Choroid plexus epithelial cell (primary cell): ENCODE measurements at regions not wholly inside any gene's neighbourhood (a gene's known extent, or its start where the extent isn't known, plus 50 kb on each side); places are given as distances from the start of the nearest gene placed in this dataset.
"Not testable (repeated sequence)": the region's sequence is repeated elsewhere in the genome, so short reads cannot be mapped to it uniquely, and the experiment has no call there.

Experiments used
- DNase-seq: peaks from one replicate; pipeline ENCODE4 v3.0.0-alpha.2; 2010; ENCODE audit warnings: low read depth
- H3K4me3 ChIP-seq: 2 replicates; pipeline ENCODE4 v1.5.1; 2011; ENCODE audit warnings: low read depth, mild to moderate bottlenecking, control low read depth, low read length, moderate library complexity
- CTCF ChIP-seq: conservative IDR thresholded peaks from 2 replicates; pipeline ENCODE4 v1.5.1; 2011; ENCODE audit warnings: low read depth, mild to moderate bottlenecking, control low read depth, inconsistent platforms, low read length, moderate library complexity

- H3K4me3 ChIP-seq, DNase-seq: not testable (repeated sequence)
These were observed 126.4 kb downstream of the RBM46 start for GRCh38 chr4:154907345-154908045.

GRCh38 chr4:154908168-154908567 is 127.1 kb downstream of the RBM46 start:
- no peak for DNase-seq
- H3K4me3 ChIP-seq, result no peak overlapping the region
- TF ChIP-seq CTCF, result no peak

GRCh38 chr4:154911097-154911496 is 130.0 kb downstream of the RBM46 start:
- no peak overlapping the region for H3K4me3 ChIP-seq
- no peak for TF ChIP-seq CTCF
- DNase-seq, result peak; percentile 11

GRCh38 chr4:154911608-154912098 is 130.6 kb downstream of the RBM46 start:
- no peak for TF ChIP-seq CTCF

GRCh38 chr4:154916068-154916467 is 135.0 kb downstream of the RBM46 start:
- no peak overlapping the region for H3K4me3 ChIP-seq
- no peak for TF ChIP-seq CTCF
- no peak for DNase-seq

More at GRCh38 chr4:154911608-154912098, 130.6 kb downstream of the RBM46 start:
- H3K4me3 ChIP-seq, result no peak overlapping the region
- DNase-seq, result no peak

GRCh38 chr4:154927126-154927680 is 146.1 kb downstream of the RBM46 start:
- DNase-seq, result no peak
- TF ChIP-seq CTCF, result no peak
- H3K4me3 ChIP-seq, result no peak overlapping the region

- DNase-seq, result peak; percentile 55
- H3K4me3 ChIP-seq, result no peak overlapping the region
- peak; percentile 52 for TF ChIP-seq CTCF
These were observed 147.7 kb downstream of the RBM46 start for GRCh38 chr4:154928640-154929257.
